Effector CD4-positive, alpha-beta T cell (primary cell): ENCODE measurements at regions not wholly inside any gene's neighbourhood (a gene's known extent, or its start where the extent isn't known, plus 50 kb on each side); places are given as distances from the start of the nearest gene placed in this dataset.
"Not testable (repeated sequence)": the region's sequence is repeated elsewhere in the genome, so short reads cannot be mapped to it uniquely, and the experiment has no call there.

Experiments used
- DNase-seq: peaks from one replicate; pipeline ENCODE4 v3.0.0-alpha.2; 2020

DNA sequence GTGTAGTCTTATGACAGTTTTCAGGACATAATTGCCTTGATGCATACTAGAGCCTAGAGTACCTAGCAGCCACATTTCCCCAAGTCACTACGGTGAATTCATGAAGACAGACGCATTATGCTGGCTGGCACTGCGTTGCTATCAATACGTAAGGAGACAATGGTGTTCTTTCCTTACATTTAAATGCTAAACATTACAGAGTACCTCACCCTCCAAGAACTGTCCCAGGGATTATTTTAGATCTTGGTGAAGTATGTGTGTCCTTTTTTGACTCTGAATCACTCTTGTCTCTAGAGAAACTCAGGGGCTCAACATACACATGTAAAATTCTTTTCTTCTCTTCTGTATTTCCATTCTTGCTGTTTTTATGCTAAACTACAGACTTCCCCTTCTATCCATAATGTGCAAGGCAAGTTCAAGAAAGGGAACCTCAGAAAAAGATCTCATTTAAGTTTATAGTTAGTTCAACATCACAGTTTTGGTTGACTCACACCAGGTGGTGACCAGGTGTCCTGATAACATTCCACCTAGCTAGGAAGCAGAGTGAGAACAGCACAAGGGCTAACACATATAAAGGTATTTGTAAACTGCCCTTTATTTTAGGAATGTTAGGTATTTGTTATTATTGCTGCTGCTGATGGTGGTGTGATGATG is 212.4 kb upstream of the HNRNPA3 start:
- no peak for DNase-seq

DNA sequence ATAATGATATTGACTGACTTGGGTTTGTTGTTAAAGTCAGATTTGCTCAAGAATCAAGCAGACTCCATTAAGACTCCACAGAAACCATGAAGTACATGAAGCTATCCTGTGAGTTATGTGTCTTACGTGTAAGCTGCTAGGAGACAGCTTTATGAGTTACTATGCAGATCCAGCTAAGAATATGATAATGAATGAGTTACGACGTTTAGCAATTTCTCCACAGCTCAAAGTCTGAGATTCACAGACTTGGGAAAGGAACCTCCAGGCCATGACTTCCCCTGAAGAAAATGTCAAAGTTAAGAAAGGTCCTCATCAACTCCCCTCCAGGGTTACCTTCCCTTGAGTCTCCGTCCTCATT is 211.9 kb upstream of the HNRNPA3 start:
- no peak for DNase-seq

DNA sequence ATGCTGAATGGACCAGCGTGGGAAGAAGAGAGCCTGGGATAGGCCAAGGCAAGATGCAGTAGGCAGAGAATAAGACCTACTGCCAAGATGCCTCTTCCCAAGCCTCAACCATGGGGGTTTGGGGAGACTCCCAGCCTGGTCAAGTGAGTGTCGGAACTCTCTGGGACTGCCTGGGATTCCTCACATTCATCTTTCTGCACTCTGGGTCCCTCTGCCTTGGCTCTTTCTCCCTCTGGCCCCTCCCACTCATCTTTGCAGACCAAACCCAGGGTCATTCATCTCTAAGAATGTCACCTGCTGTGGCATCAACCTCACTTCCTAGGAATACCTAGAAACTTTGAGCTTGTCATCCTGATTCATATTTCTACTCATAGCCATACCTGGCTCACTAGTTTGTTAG is 211.3 kb upstream of the HNRNPA3 start:
- DNase-seq: no peak

DNA sequence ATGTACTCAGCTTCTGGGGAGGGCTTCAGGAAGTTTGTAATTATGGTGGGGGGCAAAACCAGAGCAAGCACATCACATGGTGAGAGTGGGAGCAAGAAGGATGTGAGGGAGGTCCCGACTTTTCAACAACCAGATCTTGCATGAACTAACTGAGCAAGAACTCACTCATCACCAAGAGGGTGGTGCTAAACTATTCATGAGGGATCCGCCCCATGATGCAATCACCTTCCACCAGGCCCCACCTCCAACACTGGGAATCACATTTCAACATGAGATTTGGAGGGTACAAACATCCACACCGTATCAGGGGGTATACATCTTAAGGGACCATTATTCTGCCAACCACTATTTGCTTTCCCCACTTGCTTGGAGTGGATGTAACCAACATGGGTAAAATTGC is 209.6 kb upstream of the HNRNPA3 start:
- no peak for DNase-seq

DNA sequence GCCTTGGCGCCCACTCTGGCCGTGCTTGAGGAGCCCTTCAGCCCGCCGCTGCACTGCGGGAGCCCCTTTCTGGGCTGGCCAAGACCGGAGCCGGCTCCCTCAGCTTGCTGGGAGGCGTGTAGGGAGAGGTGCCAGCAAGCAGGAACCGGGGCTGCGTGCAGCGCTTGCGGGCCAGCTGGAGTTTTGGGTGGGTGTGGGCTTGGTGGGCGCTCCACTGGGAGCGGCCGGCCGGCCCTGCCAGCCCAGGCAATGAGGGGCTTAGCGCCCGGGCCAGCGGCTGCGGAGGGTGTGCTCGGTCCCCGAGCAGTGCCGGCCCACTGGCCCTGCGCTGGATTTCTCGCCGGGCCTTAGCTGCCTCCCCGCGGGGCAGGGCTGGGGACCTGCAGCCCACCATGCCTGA is 204.9 kb upstream of the HNRNPA3 start:
- DNase-seq: not testable (repeated sequence)

DNA sequence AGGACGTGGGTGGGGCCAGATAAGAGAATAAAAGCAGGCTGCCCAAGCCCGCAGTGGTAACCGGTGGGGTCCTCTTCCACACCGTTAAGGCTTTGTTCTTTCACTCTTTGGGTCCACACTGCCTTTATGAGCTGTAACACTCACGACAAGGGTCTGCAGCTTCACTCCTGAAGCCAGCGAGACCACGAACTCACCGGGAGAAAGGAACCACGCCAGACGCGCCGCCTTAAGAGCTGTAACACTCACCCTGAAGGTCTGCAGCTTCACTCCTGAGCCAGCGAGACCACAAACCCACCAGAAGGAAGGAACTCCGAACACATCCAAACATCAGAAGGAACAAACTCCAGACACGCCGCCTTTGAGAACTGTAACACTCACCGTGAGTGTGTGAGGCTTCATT is 203.9 kb upstream of the HNRNPA3 start:
- DNase-seq: not testable (repeated sequence)

DNA sequence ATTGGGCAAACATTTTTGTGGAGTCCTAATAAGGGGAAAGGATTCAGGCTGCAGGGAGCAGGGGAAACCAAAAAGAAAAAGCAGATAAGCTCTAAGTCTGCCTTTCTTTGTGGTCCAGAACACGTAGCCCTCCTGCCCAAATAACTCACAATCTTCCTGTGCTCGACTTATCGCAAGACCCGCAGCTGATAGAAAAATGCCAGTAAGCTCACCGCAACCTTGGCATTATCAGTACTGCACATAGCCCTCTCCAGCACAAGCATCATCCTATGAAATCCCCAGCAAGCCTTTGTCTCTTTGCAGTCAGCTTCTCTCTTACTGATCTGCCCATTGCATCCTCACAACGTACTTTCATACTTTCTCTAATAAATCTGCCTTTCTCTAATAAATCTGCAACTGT is 202.4 kb upstream of the HNRNPA3 start:
- DNase-seq: no peak

DNA sequence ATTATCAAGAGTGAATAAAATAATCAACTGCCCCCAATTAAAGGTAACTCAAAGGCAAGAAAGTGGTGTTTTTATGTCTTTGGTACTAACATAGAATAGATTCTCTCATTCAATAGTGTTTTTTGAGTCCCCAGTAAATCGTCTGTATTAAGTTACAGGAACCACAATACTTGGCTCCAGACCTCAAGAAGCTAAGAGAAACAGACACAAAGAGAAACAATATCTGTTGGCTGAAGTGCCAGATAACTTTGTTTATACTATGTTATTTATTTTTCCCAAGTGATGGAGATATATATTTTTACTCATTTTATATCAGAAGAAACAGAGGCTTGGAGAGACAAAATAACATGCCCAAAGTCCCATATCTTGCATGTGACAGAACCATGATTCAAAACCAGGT is 201.7 kb upstream of the HNRNPA3 start:
- no peak for DNase-seq

DNA sequence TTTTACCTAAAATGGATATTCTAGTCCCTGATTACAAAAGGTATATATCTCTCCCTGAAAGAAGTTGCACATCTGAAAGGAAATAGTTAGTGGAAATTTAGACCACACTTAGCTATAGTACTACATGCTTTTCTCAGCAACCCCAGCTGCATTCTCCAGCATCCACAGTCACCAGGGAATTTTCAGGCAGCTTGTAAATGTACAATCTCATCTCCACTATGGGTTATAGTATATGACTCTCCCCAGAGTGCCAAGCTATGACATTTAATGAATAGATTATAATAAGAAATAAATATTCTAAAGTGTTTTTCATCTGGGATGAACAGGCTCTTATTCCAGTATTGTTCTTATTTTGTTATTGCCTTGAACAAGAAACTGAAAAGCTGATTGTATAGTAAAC is 197.6 kb upstream of the HNRNPA3 start:
- no peak for DNase-seq

DNA sequence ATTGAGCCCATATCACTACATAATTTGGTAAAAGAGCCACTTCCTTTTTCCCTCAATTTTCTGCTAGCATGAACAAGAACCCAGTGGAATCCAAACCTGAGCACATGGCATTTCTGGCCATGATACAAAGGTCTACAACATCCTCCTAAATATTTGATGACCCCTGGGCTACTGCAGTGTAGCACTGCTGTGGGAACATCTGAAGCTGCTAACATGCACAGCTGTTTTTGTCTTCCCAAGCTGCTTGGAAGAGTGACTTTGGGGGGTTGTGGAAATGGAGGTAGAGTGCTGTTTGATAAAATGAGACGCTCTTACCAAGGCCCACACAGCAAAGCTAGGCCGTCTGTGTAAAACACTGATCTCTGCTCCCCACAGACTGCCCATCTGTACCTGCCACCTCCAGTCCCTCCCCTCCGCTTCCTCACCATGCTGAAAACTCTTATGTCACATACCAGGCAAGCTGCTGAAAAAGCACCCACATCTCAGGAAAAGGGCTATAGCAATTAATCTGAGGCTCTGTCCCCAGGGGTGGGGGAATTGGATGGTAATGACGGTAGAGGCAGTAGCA is 197.2 kb upstream of the HNRNPA3 start:
- no peak for DNase-seq

DNA sequence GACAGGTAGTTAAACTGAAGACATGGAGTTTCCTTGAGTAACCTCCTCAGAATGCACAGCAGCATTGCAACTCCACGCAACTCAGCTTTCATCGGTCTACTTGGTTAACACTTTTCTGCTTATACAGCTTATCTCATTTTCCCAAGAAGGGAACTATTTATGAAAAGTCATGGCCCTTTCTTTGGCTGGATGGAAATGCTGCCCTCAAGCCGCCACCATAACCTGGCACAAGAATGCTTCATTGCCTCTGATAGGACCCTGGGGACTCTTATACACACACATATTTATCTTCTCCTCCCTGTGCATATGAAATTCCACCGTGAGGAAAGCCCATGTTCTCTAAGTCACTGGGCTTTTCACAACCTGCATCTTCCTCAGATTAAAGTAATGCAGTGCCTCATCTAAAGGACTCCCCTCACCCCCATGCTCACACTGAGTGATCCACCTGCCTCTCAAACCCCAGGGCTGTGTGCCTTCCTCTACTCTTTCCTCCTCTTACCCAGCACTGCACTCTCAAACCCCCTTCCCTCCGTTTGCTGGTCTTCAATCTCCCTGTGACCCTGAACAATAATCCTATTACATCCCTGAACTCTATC is 192.0 kb upstream of the HNRNPA3 start:
- no peak for DNase-seq

DNA sequence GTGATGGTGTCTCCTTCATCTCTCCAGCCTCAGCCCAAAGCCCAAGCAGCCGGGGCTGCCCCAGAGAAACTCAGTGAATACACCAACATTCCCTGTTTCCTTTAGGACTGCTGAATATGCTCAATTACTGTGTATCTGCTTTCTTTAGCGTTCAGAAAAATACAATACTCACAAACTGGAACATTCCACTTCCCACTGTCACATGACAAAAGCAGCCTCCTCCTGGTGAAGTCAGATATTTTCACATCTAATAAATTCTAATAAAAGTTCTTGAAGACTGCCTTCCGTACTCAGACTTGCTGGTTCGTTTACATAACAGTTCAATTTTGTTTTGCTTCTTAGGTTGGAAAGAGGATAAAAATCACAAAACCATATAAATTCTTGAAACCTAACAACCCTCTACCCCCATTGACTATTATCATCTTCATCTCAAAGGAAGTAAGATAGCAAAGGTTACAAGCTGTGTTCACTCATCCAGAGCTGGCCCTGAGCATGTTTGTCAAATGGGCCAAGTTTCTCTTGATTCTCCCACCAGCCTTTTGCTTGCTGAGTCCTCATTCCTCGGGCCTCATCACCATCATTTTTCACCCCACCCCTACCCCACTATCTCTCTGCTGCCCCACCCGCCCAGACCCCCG is 190.8 kb upstream of the HNRNPA3 start:
- DNase-seq: no peak

DNA sequence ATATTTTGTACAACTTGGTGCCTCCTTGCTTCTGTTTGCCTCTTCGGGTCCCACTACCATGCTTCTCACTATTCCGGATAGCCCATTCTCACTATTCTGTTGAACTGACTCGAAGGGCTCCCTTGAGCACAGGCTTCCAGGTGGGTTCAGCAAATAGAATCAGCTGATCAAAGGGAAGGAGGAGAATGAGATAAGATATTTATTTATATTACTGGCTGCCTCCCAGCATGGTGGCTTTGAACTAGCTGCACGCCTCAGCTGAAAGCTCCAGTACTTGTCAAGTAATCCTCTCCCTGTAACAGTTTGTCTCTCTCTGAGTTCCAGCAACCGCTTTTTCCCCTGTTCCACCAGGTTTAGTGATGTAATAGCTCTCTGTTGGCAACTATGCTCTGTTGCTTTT is 187.8 kb upstream of the HNRNPA3 start:
- no peak for DNase-seq

DNA sequence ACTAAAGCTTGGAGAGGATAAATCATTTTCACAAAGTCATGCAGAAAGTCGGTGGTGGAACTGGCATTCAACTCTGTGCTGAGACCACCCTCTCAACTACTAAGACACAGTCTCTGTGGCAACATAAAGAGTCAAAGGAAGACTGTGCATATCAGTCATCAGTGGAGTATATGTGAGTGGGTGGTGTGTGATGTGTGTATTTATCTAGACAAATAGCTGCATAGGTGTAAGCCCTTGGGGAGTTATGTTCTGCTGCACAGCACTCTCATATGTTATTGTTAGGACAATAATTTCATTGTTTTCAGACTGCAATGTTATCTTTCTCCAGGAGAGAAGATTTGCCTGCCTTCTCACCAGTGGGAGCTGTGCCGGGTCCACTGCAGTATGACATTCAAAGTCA is 186.3 kb upstream of the HNRNPA3 start:
- DNase-seq: no peak

DNA sequence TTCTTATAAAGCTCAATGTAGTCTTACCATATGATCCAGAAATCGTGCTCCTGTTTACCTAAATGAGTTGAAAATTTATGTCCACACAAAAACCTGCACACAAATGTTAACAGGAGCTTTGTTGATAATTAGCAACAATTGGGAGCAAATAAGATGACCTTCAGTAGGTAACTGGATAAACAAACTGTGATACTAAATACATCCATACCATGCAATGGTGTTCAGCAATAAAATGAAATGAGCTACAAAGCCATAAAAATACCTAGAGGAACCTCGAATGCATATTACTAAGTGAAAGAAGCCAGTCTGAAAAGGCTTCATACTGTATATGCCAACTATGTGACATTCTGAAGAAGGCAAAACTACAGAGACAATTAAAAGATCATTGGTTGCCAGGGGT is 185.6 kb upstream of the HNRNPA3 start:
- no peak for DNase-seq

DNA sequence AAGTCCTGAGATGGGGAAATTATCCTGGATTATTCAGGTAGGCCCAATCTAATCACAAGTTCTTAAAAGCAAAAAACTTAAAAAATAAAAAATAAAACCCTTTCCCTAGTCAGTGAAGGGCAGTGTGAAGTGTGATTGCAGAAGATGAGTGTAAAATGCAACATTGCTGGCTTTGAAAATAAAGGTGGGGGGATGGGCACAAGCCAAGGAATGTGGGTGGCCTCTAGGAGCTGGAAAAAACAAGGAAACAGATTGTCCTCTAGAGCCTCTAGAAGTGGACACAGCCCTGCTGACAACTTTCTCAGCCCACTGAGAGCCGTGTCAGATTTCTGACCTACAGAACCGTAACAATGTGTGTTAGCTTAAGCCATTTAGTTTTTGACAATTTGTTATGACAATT is 184.3 kb upstream of the HNRNPA3 start:
- DNase-seq: no peak

DNA sequence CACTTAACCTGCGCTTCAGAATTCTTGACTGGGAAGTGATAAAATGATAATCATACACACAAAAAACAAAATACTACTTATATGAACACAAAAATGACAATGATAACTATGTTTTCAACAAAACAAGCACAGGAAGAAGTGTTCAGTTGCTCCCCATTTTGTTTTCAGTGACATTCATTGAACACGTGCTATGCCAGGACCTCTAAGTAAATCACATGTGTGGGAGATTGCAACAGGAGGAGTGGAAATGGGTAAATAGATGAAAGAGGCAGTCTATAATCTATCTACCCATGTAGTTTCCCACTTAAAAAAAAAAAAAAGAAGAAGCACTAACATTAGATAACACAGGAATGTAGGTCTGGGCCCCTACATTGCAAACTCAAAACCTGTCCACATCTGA is 183.5 kb upstream of the HNRNPA3 start:
- DNase-seq: no peak

DNA sequence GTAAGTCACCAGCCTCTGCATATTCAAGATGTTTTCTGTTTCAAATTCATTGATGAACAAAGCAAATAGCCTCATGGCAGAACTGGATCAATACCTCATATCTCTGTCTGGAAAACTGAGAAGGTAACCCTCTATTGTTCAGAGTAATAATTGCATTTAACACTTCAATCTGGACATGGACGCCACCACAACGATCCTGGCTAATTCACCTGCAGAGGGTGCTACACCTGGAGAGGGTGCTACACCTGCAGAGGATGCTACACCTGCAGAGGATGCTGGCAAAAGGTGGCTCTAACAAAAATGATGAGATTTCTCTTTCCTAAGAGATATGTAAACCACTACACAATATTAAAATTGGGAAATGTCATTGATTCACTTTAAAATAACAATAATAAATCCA is 183.1 kb upstream of the HNRNPA3 start:
- DNase-seq: no peak

DNA sequence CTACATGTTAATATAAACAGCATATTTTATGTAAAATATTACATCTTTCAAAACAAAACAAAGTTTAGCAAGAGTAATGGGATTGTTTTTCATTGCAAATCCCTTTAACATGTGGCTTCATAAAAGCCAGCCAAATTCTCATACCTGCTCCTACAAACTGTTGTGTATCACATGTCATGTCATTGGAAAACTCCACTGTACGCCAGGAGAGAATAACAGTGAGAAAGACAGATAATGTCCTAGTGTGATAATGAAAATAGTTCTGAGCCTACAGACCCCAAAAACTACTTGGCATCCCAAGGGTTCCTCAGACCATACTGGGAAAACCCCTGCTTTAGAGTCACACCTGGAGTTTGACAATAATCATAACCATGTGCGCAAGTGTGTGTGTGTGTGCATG is 182.7 kb upstream of the HNRNPA3 start:
- DNase-seq: no peak

DNA sequence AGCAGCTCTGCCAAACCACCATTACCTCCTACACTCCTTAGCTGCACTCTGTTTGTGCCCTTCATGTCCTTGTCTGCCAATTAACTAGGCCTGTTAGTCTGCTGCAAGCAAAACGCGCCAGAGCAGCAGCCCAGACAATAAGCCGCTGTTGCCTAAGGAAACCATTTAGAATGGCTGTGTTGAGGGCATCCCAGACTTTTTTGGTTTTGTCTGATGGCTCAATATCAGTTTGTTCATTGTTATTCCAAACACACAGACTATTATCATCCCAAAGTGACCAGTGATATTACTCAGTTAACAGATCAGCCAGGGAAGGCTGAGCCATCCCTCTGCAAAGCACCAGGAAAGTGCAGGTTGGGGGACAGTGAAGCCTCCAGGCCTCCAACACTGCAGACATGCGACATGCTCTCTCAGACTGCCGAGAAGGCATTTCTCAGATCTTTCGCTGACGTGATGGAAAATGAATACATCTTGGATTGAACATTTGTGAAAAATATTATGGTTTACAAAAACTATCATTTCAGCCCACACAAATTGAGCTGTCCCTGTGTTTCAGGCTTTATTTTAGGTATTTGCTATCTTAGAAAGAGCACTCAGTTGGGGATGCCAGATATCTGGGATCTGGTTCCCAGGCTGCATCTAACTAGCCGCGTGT is 182.0 kb upstream of the HNRNPA3 start:
- DNase-seq: no peak

DNA sequence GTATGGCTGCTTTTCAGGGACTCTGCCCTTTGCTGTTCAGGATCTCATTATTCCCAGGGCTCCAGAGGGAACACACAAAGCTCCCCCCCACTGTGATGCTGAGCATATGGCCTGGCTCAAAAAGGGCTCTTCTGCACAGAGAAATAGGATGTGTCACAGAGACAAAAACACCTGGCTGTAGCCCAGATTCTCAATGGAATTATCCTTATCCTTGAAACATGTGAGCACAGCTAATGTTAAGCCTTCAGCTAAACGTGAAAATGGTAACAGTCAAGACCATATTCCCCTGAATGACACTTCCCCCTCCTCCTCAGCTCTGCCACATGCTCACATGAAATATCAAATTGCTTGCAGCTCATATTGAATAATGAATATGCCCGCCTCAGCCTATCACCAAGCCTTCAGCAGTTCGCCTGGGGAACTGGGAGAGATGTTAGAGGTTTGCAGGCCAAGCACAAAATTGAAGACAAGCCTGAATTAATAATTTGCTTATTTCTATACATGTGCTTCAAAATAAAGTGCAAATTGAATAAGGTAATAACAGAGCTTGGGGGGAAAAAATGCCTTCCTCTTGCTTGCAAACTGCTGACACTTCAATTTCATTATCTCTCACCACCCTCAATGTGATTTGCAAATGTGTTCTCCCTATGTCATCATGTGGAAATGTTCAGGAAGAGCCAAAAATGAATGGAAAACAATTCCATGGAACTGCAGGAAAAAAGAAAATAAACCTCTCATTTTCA is 181.0 kb upstream of the HNRNPA3 start:
- DNase-seq: no peak

DNA sequence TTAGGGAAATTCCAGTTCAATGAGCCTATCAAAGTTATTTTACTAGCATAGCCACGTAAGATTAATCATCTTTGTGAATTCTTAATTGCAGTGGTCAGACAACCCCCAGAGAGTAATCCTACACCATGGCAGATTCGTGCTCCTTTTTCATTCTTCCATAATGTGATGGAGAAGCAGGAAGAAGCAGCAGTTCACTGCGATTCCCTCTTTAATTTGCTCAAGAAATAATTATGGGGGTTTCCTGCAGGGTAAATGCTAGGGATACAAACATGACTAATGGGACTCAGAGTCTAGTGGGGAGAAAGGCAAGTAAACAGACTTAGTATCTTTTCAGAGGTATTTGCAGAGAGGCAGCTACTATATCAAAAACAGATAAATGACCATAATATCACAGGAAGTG is 175.8 kb upstream of the HNRNPA3 start:
- DNase-seq: no peak

DNA sequence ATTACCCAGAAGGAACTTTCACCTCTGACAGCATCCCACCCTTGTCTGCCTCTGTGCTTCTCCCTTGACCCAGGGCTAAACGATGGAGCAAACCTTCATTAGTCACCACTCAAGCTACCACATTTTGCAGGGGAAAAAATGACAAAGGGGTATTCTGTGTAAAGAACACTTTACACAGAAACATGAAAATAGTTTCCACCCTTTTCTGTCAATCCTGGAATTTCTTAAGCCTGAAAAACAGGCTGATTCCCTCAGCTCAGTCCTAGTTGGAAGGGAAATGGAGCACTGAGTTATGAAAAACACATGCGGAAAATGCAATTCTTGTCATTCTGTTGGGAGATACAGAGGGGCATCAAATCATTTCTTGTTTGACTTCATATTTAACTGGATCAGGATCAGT is 175.0 kb upstream of the HNRNPA3 start:
- DNase-seq: no peak
